ENCODE measurements at regions not wholly inside any gene's neighbourhood (a gene's known extent, or its start where the extent isn't known, plus 50 kb on each side); places are given as distances from the start of the nearest gene placed in this dataset.

DNA sequence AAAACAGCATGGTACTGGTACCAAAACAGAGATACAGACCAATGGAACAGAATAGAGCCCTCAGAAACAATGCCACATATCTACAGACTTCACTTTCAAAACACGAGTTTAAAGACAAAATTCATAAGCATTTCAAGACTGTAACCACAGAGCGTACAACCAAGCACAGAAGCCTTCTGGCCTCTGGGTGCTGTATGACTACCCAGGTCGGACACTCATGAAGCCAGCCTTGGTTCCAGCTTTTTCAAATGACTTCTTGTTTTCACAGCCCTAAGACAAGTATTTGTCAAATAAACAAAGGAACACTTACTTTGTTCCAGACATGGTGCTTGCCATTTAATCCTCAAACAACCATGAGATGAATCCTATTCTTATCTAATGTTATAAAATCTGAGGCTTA is 536.1 kb upstream of the NR3C2 start:
- no peak overlapping the region for H3K4me3 ChIP-seq (ENCODE audit: low read length)
- TF ChIP-seq, protein P1, sequence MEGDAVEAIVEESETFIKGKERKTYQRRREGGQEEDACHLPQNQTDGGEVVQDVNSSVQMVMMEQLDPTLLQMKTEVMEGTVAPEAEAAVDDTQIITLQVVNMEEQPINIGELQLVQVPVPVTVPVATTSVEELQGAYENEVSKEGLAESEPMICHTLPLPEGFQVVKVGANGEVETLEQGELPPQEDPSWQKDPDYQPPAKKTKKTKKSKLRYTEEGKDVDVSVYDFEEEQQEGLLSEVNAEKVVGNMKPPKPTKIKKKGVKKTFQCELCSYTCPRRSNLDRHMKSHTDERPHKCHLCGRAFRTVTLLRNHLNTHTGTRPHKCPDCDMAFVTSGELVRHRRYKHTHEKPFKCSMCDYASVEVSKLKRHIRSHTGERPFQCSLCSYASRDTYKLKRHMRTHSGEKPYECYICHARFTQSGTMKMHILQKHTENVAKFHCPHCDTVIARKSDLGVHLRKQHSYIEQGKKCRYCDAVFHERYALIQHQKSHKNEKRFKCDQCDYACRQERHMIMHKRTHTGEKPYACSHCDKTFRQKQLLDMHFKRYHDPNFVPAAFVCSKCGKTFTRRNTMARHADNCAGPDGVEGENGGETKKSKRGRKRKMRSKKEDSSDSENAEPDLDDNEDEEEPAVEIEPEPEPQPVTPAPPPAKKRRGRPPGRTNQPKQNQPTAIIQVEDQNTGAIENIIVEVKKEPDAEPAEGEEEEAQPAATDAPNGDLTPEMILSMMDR (conservative IDR thresholded peaks at IDR 0.05; ENCODE audit: low read depth, low read length) = no peak
- DNase-seq (ENCODE audit: low read depth) = no peak

DNA sequence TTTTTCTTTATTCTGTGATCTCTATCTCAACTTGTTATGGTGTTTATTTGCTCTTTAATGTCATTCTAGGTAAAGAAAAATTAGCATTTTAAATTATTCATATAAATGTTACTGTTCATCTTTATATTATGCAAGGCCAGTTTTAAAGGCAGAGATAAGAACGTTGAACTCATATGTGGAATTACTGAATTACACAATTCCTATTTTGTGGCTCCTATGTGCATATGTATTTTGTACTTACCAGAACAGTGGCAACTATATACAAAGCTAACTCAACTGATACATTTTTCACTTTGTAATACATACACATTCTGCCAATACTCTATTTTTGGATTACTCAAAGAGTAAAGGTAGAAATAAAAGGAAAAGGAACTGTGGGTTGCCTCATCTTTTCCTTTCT is 533.2 kb upstream of the NR3C2 start:
- H3K4me3 ChIP-seq (ENCODE audit: low read length) = no peak overlapping the region
- no peak for DNase-seq (ENCODE audit: low read depth)
- TF ChIP-seq, protein P1 (conservative IDR thresholded peaks at IDR 0.05; ENCODE audit: low read depth, low read length) = no peak

DNA sequence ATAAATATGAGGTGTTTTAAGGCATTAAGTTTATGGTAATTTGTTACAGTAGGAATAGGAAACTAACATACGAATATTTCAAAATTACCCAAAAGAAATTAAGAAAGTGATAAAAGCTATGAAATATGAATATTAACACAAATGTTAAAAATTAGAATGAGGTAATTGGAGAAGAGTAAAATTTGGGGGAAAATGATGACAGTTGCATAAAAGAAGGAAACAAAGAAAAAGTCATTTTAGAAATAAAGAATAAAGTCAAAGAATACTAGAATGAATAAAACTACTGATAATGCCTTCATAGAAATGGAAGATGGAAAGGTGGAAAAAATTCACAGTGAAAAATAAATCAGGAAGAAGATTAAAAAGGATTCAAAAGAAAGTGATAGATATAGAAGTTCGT is 522.9 kb upstream of the NR3C2 start:
- H3K4me3 ChIP-seq (ENCODE audit: low read length) = no peak overlapping the region
- no peak for DNase-seq (ENCODE audit: low read depth)
- TF ChIP-seq, protein P1 (conservative IDR thresholded peaks at IDR 0.05; ENCODE audit: low read depth, low read length) = no peak

- H3K4me3 ChIP-seq (ENCODE audit: low read length) = no peak overlapping the region
- DNase-seq (ENCODE audit: low read depth) = peak; percentile 75
- TF ChIP-seq, protein P1 (conservative IDR thresholded peaks at IDR 0.05; ENCODE audit: low read depth, low read length) = no peak
Measured at GRCh38 chr4:148964456-148964855, 522.2 kb upstream of the NR3C2 start.

DNA sequence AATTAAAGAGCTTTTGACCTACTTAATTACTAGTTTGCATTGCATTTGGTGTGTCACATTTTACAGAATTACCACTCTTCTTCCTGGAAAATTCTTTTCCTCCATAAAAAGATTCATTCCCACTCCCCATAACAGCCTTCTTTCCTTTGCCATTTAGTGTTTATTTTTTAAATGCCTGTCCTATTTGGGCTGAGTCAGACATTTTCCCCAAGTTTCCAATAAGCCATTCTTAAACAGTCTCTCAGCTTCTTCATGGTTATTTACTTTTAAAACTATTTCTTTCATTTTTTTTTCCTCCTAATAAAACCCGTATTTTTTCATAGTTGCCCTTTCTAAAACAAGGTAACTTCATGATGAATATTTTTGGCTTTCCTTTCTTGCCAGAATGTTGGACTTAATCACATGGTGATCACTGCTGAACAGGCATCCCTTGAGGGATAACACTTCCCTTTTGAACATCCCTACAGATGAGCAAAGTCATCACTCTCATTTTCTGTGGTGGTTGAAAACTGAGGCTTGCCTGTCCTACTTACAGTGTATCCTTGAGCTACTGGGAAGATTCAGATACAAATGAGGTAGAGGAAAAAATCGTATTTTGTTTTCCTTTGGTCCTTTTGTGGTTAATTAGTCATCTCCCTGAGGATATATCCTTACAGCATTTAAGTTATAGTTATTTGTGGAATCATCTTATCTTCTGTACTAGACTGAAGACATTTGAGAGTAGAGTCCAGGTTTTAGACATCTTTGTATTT is 520.5 kb upstream of the NR3C2 start:
- no peak overlapping the region for H3K4me3 ChIP-seq (ENCODE audit: low read length)
- DNase-seq (ENCODE audit: low read depth) = no peak
- TF ChIP-seq, protein P1 (conservative IDR thresholded peaks at IDR 0.05; ENCODE audit: low read depth, low read length) = no peak

- TF ChIP-seq, protein P1 (conservative IDR thresholded peaks at IDR 0.05; ENCODE audit: low read depth, low read length) = no peak
- H3K4me3 ChIP-seq (ENCODE audit: low read length) = no peak overlapping the region
- no peak for DNase-seq (ENCODE audit: low read depth)
Measured at GRCh38 chr4:148961526-148961925, 519.3 kb upstream of the NR3C2 start.

- TF ChIP-seq, protein P1 (conservative IDR thresholded peaks at IDR 0.05; ENCODE audit: low read depth, low read length) = no peak
- no peak for DNase-seq (ENCODE audit: low read depth)
- H3K4me3 ChIP-seq (ENCODE audit: low read length) = no peak overlapping the region
Measured at GRCh38 chr4:148958317-148958716, 516.1 kb upstream of the NR3C2 start.
